ENCODE measurements at regions not wholly inside any gene's neighbourhood (a gene's known extent, or its start where the extent isn't known, plus 50 kb on each side); places are given as distances from the start of the nearest gene placed in this dataset.

DNA sequence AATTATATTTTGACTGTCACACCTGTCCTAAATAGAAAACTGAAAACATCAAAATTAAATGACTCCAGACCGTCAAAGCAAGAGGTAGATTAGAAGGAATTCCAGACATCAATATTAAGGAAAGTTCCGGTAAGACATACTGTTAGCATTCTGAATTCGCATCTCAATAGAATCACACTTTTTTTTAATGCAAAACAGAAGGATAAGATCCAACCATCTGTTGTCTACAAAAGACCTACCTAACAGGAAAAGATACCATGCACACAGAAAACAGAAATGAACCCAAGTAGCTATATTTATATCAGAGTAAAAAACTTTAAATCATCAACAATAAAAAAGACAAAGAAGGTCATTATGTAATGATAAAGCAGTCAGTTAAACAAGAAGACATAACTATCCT, 145.0 kb downstream of the TMX3 start:
- TF ChIP-seq, protein P1, sequence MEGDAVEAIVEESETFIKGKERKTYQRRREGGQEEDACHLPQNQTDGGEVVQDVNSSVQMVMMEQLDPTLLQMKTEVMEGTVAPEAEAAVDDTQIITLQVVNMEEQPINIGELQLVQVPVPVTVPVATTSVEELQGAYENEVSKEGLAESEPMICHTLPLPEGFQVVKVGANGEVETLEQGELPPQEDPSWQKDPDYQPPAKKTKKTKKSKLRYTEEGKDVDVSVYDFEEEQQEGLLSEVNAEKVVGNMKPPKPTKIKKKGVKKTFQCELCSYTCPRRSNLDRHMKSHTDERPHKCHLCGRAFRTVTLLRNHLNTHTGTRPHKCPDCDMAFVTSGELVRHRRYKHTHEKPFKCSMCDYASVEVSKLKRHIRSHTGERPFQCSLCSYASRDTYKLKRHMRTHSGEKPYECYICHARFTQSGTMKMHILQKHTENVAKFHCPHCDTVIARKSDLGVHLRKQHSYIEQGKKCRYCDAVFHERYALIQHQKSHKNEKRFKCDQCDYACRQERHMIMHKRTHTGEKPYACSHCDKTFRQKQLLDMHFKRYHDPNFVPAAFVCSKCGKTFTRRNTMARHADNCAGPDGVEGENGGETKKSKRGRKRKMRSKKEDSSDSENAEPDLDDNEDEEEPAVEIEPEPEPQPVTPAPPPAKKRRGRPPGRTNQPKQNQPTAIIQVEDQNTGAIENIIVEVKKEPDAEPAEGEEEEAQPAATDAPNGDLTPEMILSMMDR (IDR thresholded peaks at IDR 0.05; ENCODE audit: unreplicated experiment): no peak
- DNase-seq: no peak
- Mint-ChIP-seq H3K36me3 (ENCODE audit: insufficient read depth, unreplicated experiment) (no peaks in the 10 kb centered on the region), H3K4me1 (ENCODE audit: low read depth, unreplicated experiment) (no peaks in the 10 kb centered on the region), H3K27ac (ENCODE audit: unreplicated experiment) (no peak overlapping the region), H3K27me3 (ENCODE audit: unreplicated experiment) (no peaks in the 10 kb centered on the region), H3K4me3 (ENCODE audit: low read depth, unreplicated experiment) (no peak overlapping the region), H3K9me3 (ENCODE audit: low read depth, unreplicated experiment) (peaks cover 2% of the 10 kb centered on the region)
- intact Hi-C loops (cut with micrococcal nuclease; ENCODE audit: unreplicated experiment): no loop called here
- no TSS peak for BruUV-seq (replicated peaks)
- CTCF ChIA-PET: no interaction called here

DNA sequence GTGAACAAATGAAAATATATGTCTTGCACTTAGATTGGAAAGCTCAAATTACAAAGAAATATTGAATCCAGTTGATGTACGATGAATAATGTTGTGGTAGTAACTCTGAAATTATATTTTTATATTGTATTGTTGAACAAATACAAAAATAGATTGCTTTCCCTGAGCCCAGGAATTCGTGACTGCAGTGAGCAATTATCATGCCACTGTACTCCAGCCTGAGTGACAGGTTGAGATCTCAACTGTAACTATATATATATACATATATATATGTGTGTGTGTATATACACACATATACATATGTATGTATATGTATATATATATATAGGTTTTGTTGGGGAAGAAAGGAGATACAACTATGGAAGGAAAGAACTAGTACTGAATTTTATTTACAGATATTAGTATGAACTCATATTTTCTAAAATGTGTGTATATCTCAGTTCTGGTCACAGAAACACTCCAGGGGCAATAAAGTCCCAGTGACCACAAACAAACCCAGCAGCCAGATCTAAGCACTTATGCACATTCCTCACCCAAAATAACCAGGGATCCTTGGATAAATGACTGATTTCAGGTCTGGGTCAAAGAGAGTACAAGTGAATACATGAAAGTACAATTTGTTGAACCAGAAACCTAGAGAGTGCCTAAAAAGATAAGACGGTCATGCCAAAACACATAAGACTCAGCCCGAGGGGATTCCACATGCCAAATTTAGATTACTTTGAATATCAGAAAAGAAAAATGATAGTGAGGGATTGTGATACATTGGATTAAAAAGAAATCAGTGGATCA, 146.3 kb downstream of the TMX3 start:
- intact Hi-C loops (cut with micrococcal nuclease; ENCODE audit: unreplicated experiment): no loop called here
- no peak for DNase-seq
- H3K27me3 Mint-ChIP-seq (ENCODE audit: unreplicated experiment): no peaks in the 10 kb centered on the region
- no peak overlapping the region for H3K27ac Mint-ChIP-seq (ENCODE audit: unreplicated experiment)
- BruUV-seq (replicated peaks): no TSS peak
- H3K4me3 Mint-ChIP-seq (ENCODE audit: low read depth, unreplicated experiment): no peak overlapping the region
- CTCF ChIA-PET: no interaction called here
- TF ChIP-seq, protein P1 (IDR thresholded peaks at IDR 0.05; ENCODE audit: unreplicated experiment): no peak
- H3K36me3 Mint-ChIP-seq (ENCODE audit: insufficient read depth, unreplicated experiment): no peaks in the 10 kb centered on the region
- H3K4me1 Mint-ChIP-seq (ENCODE audit: low read depth, unreplicated experiment): no peaks in the 10 kb centered on the region
- H3K9me3 Mint-ChIP-seq (ENCODE audit: low read depth, unreplicated experiment): peaks cover 2% of the 10 kb centered on the region

DNA sequence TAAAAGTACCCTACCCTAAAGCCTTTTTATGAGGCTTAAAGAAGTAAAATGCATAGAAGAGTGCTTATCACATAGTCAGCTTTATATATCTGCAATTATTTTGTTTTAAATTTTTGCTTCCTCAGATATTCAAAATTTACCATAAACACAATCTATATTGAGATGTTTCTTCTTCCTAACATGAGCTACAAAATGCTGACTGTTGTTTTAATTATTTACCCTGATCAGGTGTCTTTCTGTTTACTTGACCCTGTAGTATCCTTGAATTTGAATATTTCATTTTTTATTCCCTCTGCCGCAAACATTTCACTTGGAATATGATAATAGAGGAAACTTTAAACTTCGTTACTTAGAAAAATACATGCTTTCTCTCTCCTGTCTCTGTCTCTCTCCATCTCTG, 147.9 kb downstream of the TMX3 start:
- Mint-ChIP-seq H3K27me3 (ENCODE audit: unreplicated experiment) (no peaks in the 10 kb centered on the region), H3K4me1 (ENCODE audit: low read depth, unreplicated experiment) (no peaks in the 10 kb centered on the region), H3K27ac (ENCODE audit: unreplicated experiment) (no peak overlapping the region)

DNA sequence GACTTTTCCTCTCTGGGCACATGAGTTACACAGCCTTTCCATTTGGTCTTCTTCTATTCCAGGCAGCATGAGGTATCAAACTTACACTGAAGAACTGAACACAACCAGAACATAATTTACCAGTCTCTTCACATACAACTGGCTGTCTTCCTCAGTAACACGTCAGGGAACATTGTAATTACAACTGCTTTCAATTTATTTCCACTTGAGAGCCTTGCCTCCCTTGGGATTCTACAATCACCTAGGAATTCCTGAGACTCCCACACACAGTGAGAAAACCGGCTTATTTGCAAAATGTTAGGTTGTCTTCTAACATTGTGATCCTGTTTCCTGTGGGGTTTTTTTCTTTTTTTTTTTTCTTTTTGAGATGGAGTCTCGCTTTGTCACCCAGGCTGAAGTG, 149.9 kb downstream of the TMX3 start:
- BruUV-seq (replicated peaks): no TSS peak
- peaks cover 2% of the 10 kb centered on the region for H3K9me3 Mint-ChIP-seq (ENCODE audit: low read depth, unreplicated experiment)
- no peak overlapping the region for H3K27ac Mint-ChIP-seq (ENCODE audit: unreplicated experiment)
- TF ChIP-seq, protein P1 (IDR thresholded peaks at IDR 0.05; ENCODE audit: unreplicated experiment): no peak
- CTCF ChIA-PET: no interaction called here
- no peaks in the 10 kb centered on the region for H3K4me1 Mint-ChIP-seq (ENCODE audit: low read depth, unreplicated experiment)
- intact Hi-C loops (cut with micrococcal nuclease; ENCODE audit: unreplicated experiment): no loop called here
- H3K36me3 Mint-ChIP-seq (ENCODE audit: insufficient read depth, unreplicated experiment): no peaks in the 10 kb centered on the region
- no peaks in the 10 kb centered on the region for H3K27me3 Mint-ChIP-seq (ENCODE audit: unreplicated experiment)
- no peak for DNase-seq
- no peak overlapping the region for H3K4me3 Mint-ChIP-seq (ENCODE audit: low read depth, unreplicated experiment)

More for the DNA sequence above, 147.9 kb downstream of the TMX3 start:
- BruUV-seq (replicated peaks): no TSS peak
- no peak overlapping the region for H3K4me3 Mint-ChIP-seq (ENCODE audit: low read depth, unreplicated experiment)
- intact Hi-C loops (cut with micrococcal nuclease; ENCODE audit: unreplicated experiment): no loop called here
- CTCF ChIA-PET: no interaction called here
- no peaks in the 10 kb centered on the region for H3K36me3 Mint-ChIP-seq (ENCODE audit: insufficient read depth, unreplicated experiment)
- no peak for DNase-seq
- H3K9me3 Mint-ChIP-seq (ENCODE audit: low read depth, unreplicated experiment): peaks cover 2% of the 10 kb centered on the region
- TF ChIP-seq, protein P1 (IDR thresholded peaks at IDR 0.05; ENCODE audit: unreplicated experiment): no peak
